GM06990 (cell line): ENCODE measurements at regions not wholly inside any gene's neighbourhood (a gene's known extent, or its start where the extent isn't known, plus 50 kb on each side); places are given as distances from the start of the nearest gene placed in this dataset.

ENCODE experiments used
- DNase-seq: peaks from one replicate; pipeline ENCODE4 v3.0.0-alpha.2; 2011; ENCODE audit not compliant: insufficient read length; ENCODE audit errors: extremely low read depth
- H3K27me3 ChIP-seq: replicated peaks from 2 replicates; pipeline ENCODE4 v1.6.0; 2011; ENCODE audit warnings: low read length; ENCODE audit not compliant: control insufficient read depth, insufficient read depth
- H3K36me3 ChIP-seq: 2 replicates; pipeline ENCODE4 v1.5.1; 2011; ENCODE audit warnings: low read length; ENCODE audit not compliant: control insufficient read depth, insufficient read depth
- H3K4me3 ChIP-seq: replicated peaks from 2 replicates; pipeline ENCODE4 v1.5.1; 2011; ENCODE audit warnings: low read depth, mild to moderate bottlenecking, control low read depth, low read length
- CTCF ChIP-seq: IDR thresholded peaks from 2 replicates; pipeline ENCODE4 v1.5.1; 2011; ENCODE audit warnings: low read length, control low read depth, mild to moderate bottlenecking, inconsistent platforms; ENCODE audit not compliant: insufficient read depth, poor library complexity, severe bottlenecking

- Histone ChIP-seq H3K27me3 (no peaks in the 10 kb centered on the region), H3K36me3 (no peaks in the 10 kb centered on the region), H3K4me3 (no peak overlapping the region)
- DNase-seq = no peak
- TF ChIP-seq CTCF = no peak
Observed at GRCh38 chr14:26855077-26855753, 257.4 kb upstream of the NOVA1 start.

- no peak for TF ChIP-seq CTCF
- Histone ChIP-seq H3K27me3 (no peaks in the 10 kb centered on the region), H3K4me3 (no peak overlapping the region), H3K36me3 (no peaks in the 10 kb centered on the region)
- DNase-seq = no peak
Observed at GRCh38 chr14:26856876-26857518, 259.2 kb upstream of the NOVA1 start.

GRCh38 chr14:26859483-26859882 is 261.6 kb upstream of the NOVA1 start:
- no peak for DNase-seq
- Histone ChIP-seq H3K36me3 (no peaks in the 10 kb centered on the region), H3K27me3 (no peaks in the 10 kb centered on the region), H3K4me3 (no peak overlapping the region)
- no peak for TF ChIP-seq CTCF

GRCh38 chr14:26860111-26860510 is 262.3 kb upstream of the NOVA1 start:
- TF ChIP-seq CTCF = no peak

GRCh38 chr14:26863736-26864135 is 265.9 kb upstream of the NOVA1 start:
- no peak overlapping the region for H3K4me3 ChIP-seq
- no peak for TF ChIP-seq CTCF
- DNase-seq = no peak
- H3K27me3 ChIP-seq = no peaks in the 10 kb centered on the region
- no peaks in the 10 kb centered on the region for H3K36me3 ChIP-seq

More at GRCh38 chr14:26860111-26860510, 262.3 kb upstream of the NOVA1 start:
- Histone ChIP-seq H3K27me3 (no peaks in the 10 kb centered on the region), H3K36me3 (no peaks in the 10 kb centered on the region), H3K4me3 (no peak overlapping the region)
- no peak for DNase-seq

GRCh38 chr14:26866721-26867120 is 268.9 kb upstream of the NOVA1 start:
- Histone ChIP-seq H3K4me3 (no peak overlapping the region), H3K36me3 (no peaks in the 10 kb centered on the region), H3K27me3 (no peaks in the 10 kb centered on the region)
- no peak for DNase-seq
- TF ChIP-seq CTCF = no peak
